VCaP (cell line): ENCODE measurements at regions not wholly inside any gene's neighbourhood (a gene's known extent, or its start where the extent isn't known, plus 50 kb on each side); places are given as distances from the start of the nearest gene placed in this dataset.

Experiments used
- H3K27ac ChIP-seq: fragments of 450-650 bp; 2 replicates; pipeline ENCODE4 v1.5.1; 2017
- TF ChIP-seq, protein P1 (sequence below): fragments of 450-650 bp; conservative IDR thresholded peaks from 2 replicates; pipeline ENCODE4 v1.5.1; 2017; ENCODE audit warnings: mild to moderate bottlenecking, moderate library complexity

- H3K27ac ChIP-seq = no peak overlapping the region
- TF ChIP-seq, protein P1, sequence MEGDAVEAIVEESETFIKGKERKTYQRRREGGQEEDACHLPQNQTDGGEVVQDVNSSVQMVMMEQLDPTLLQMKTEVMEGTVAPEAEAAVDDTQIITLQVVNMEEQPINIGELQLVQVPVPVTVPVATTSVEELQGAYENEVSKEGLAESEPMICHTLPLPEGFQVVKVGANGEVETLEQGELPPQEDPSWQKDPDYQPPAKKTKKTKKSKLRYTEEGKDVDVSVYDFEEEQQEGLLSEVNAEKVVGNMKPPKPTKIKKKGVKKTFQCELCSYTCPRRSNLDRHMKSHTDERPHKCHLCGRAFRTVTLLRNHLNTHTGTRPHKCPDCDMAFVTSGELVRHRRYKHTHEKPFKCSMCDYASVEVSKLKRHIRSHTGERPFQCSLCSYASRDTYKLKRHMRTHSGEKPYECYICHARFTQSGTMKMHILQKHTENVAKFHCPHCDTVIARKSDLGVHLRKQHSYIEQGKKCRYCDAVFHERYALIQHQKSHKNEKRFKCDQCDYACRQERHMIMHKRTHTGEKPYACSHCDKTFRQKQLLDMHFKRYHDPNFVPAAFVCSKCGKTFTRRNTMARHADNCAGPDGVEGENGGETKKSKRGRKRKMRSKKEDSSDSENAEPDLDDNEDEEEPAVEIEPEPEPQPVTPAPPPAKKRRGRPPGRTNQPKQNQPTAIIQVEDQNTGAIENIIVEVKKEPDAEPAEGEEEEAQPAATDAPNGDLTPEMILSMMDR = no peak
Measured at GRCh38 chr11:80327956-80328614, 887.3 kb upstream of the TENM4 start.

GRCh38 chr11:80321786-80322185, 881.0 kb upstream of the TENM4 start:
- TF ChIP-seq, protein P1 = no peak
- H3K27ac ChIP-seq = no peak overlapping the region

DNA sequence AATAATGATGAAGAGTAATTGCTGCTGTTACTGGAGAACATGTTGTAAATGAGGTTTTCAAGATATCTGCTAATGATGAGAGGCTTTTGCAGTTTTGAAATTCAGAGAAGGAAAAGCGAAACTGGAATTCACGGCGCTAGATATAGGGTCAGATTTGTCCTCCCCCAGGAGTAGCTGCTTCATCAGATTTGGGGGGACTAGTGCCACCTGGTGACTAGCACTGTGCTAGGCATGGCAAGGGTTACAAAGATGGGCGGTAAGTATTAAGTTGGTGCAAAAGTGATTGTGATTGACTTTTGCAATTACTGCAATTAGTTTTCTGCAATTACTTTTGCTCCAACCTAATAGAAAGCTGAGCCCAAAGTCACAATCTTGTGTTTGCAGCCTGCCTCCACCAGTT, 879.9 kb upstream of the TENM4 start:
- no peak overlapping the region for H3K27ac ChIP-seq
- TF ChIP-seq, protein P1 = peak; percentile 62

GRCh38 chr11:80320226-80320625, 879.4 kb upstream of the TENM4 start:
- TF ChIP-seq, protein P1 = no peak
- H3K27ac ChIP-seq = no peak overlapping the region

DNA sequence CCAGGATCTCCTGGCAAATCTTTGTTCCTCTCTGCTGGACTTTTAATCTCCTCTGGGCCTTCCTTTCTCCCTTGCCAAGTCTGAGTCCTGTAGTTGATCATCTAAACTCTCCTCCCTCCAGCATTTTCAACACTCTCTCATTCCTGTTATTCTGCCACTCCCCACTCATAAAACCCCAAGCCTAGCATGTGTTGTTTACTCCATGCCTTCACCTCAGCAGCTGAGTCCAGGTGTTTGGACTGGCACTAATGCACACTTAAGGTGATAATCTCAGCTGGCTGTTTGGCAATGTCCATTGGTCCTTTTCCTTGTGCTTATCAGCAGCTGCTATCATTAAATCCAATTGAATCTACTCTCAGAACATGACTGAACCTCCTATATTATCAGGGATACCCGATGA, 876.8 kb upstream of the TENM4 start:
- H3K27ac ChIP-seq = no peak overlapping the region
- TF ChIP-seq, protein P1 = no peak

DNA sequence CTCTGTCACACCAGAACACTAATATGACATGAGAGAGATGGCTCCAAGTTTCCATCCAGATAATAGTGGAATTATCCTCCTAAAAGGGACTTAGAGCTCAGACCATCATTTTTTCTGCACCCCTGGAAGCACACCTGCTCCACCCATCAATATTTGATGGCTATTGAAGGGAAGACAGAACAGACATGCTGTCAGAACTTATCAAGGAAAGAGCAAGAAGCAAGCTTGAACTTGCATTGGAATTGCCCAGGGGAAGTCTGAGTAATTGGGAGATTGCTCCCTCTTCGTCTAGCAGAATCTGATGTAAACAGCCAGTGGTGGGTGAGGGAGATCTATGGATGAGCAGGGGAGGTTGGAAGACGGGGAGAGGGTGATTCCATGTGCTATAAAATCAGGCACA, 874.4 kb upstream of the TENM4 start:
- TF ChIP-seq, protein P1 = no peak
- no peak overlapping the region for H3K27ac ChIP-seq

- H3K27ac ChIP-seq = no peak overlapping the region
- TF ChIP-seq, protein P1 = no peak
Measured at GRCh38 chr11:80309301-80309700, 868.5 kb upstream of the TENM4 start.
